SK-N-DZ (cell line): ENCODE measurements at regions not wholly inside any gene's neighbourhood (a gene's known extent, or its start where the extent isn't known, plus 50 kb on each side); places are given as distances from the start of the nearest gene placed in this dataset.
A peak's percentile ranks its signal among the peaks of the same experiment; 100 is the strongest.
"Not testable (repeated sequence)": the region's sequence is repeated elsewhere in the genome, so short reads cannot be mapped to it uniquely, and the experiment has no call there.

Experiments used
- DNase-seq: peaks from one replicate; pipeline ENCODE4 v3.0.0-alpha.2; 2015; ENCODE audit warnings: low spot score

DNA sequence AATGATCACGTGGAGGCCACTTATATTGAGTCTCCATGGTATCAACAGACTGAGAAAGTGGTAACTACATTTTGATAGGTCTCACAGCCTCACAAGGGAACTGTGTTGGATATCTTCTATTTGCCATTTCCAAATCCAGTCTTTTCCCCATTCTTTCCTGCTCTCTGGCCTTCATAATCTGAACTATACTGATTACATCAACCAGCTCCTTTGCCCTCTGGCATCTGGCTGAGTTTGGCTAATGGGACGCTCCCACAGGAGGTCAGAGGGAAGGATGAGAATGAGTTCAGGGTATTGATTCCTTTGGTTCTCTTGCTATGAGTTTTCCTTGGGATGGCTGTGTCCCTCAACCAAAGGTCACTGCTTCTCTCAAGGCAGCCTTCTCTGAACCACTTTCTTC lies 152.6 kb downstream of the RTL9 start:
- no peak for DNase-seq

DNA sequence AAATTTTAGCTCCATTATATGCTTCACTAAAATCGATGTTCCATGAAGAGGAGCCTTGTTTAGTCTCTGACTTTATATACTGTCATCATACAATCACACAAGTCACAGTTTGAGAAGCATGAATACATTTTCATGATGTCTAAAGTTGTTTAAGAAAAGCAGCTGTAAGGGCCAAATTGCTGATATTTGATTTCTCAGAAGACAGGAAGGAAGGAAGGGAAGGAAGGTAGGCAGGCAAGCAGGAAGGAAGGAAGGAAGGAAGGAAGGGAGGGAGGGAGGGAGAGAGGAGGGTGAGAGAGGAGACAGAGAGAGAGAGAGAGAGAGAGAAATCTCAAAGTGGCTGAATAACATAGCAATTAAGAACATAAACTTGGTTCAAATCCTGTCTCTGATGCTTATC lies 153.7 kb downstream of the RTL9 start:
- DNase-seq: no peak

DNA sequence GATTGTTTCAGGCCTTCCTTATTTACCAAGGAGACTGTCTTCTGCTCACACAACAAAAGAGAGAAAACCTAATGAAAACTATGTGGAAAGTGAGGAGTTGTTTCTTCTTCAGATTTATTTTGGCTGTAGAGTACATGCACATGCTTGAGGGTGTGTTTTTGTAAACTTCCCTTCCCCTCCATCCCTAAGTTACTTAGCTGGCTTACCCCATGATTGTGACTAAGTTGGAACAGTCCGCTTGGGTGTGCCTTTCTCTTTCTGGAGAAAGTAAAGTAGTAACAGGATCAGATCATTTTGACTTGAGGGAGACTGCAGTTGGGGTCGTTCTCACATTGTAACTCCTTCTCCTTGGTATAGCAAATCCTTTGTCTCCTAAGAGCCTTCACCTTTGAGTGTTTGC lies 155.9 kb downstream of the RTL9 start:
- DNase-seq: no peak

GRCh38 chrX:110519501-110519900 lies 160.9 kb downstream of the RTL9 start:
- DNase-seq: no peak

DNA sequence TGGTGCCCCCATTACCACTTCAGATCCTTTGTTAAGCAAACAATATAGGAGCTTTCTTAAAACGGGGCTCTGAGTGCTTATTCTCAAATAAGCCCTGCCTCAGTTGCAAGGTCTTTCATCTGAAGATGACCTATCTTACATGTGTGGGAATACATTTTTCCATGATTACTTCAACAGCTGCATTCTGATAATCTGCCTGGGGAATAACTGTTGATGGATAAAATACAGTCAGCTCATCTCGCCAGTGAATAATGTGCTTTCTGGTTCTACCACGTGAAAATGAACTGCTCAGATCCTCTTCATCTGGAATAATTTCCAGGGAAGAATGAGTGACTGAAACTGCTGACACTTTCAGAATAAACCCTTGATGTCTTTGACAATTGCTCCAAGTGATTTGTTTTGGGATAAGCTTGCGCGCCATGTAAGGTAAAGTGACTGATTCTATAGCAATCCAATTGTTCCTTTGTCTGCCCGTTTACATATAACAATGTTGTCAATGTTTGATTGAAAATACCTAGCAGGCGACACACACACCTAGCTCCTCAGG lies 161.3 kb downstream of the RTL9 start:
- DNase-seq: no peak

DNA sequence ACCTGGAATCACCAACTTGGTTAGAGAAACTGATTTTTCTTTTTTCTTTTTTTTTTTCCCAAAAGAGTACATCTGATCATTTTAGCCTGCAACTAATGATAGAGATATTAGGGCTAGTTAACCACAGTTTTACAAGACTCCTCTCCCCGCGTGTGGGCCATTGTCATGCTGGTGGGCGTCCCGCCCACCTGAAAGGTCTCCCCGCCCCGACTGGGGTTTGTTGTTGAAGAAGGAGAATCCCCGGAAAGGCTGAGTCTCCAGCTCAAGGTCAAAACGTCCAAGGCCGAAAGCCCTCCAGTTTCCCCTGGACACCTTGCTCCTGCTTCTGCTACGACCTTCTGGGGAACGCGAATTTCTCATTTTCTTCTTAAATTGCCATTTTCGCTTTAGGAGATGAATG lies 162.0 kb downstream of the RTL9 start:
- DNase-seq: not testable (repeated sequence)

DNA sequence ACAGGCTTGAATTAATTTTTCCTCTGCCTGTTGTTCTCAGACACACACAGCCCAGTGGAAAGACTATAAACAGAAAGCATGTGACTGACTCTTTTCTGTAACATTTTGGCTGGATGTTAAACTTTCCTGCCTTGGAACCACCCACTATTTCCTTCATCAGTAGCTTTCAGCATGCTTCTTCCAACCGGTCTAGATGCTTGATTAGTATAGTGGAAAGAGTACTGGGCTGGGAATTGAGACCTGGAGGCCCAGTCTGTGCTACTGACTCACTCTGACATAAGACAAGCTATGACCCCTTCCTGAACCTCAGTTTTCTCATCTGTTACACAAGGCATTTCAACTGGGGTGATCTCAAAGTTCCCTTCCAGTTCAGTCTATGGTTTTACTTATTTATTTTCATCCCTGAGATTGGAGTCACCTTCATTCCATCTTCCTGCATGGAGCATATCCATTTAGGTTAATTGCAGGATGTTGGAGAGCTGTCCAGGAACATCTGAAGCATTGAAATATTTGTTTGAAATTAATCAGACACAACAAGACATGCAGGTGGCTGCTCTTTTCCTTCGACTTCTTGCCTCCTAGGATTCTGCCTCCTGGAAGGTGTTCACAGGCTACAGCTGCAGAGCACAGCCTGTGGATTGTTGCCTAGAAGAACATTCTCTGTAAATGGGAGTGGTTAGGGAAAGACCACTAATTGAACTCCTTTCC lies 173.4 kb downstream of the RTL9 start:
- DNase-seq: no peak

GRCh38 chrX:110532581-110532931 lies 173.9 kb downstream of the RTL9 start:
- no peak for DNase-seq

- no peak for DNase-seq
Observed at GRCh38 chrX:110536816-110537215, 178.2 kb downstream of the RTL9 start.

GRCh38 chrX:110541266-110541665 lies 182.6 kb downstream of the RTL9 start:
- no peak for DNase-seq

GRCh38 chrX:110550854-110551253 lies 192.2 kb downstream of the RTL9 start:
- not testable (repeated sequence) for DNase-seq

- no peak for DNase-seq
Observed at GRCh38 chrX:110557864-110558263, 199.2 kb downstream of the RTL9 start.

DNA sequence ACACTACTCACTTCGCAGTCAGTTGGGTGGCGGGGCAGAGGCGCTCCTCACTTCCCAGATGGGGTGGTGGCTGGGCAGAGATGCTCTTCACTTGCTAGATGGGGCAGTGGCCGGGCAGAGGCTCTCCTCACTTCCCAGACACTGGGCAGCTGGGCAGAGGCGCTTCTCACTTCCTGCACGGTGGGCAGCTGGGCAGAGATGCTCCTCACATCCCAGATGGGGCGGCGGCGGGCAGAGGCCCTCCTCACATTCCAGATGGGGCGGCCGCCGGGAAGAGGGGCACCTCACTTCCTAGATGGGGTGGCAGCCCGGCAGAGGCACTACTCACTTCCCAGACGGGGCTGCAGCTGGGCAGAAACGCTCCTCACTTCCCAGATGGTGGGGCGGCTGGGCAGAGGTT lies 199.8 kb downstream of the RTL9 start:
- no peak for DNase-seq

DNA sequence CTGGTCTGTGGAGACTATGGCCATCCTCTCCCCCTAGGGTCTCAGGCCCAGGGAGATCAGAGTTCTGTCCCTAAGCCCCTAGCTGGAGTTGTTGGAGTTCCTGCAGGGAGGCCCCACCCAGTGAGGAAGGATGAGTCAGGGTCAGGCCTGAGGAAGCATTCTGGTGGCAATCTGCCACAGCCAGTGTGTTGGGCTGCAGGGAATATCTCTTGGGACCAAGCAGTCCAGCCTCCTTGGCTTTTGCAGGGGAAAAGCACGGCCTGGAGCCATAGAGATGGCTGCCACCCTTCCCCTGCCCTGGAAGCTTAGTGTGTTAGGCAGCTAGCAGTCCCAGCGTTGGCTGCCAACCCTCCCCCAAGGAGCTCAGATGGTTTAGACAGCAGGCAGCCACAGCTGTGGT lies 202.4 kb downstream of the RTL9 start:
- no peak for DNase-seq

- DNase-seq: no peak
Observed at GRCh38 chrX:110563282-110563681, 204.6 kb downstream of the RTL9 start.

- DNase-seq: no peak
Observed at GRCh38 chrX:110568441-110568840, 209.8 kb downstream of the RTL9 start.

- peak; percentile 32 for DNase-seq
Observed at GRCh38 chrX:110569506-110569905, 210.9 kb downstream of the RTL9 start.

GRCh38 chrX:110578270-110578669 lies 217.3 kb downstream of the CHRDL1 start:
- no peak for DNase-seq

DNA sequence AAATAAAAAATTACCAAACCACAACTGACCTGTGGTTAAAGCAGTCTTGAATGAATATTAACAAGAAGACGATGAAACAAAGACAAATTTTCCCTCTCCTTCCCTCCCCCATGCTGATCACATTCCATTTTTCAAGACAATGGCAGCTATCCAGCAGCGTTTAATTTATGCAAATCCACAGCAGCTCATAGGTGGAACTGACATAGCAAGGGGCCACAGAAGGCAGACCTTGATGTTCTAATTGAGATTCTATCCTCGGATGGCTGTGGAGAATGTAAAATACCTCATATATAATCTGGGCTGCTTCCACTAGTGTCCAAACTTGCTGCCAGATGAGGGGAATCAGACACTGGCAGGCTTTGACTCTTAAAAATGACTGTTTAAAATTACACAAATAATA lies 211.5 kb downstream of the CHRDL1 start:
- no peak for DNase-seq

DNA sequence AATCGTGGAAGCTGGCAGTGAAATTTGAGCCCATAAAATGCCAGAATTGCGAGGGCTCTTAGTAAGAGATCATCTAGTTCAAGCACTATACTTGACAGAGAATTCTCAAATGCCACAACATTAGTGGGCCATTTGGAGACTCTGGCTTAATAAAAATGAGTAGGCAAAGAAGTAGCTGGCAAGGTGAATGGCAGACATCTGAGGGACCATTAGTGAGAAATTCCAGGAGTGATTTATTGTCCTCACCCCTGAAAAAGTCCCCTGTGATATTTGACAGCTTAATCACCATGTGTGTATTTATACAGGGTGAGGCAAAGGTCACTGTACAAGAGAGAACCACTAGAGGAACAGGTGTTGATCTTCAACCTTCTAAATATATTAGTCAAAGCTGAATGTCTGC lies 207.5 kb downstream of the CHRDL1 start:
- no peak for DNase-seq

GRCh38 chrX:110588853-110589252 lies 206.8 kb downstream of the CHRDL1 start:
- no peak for DNase-seq

- no peak for DNase-seq
Observed at GRCh38 chrX:110600745-110601310, 194.8 kb downstream of the CHRDL1 start.

DNA sequence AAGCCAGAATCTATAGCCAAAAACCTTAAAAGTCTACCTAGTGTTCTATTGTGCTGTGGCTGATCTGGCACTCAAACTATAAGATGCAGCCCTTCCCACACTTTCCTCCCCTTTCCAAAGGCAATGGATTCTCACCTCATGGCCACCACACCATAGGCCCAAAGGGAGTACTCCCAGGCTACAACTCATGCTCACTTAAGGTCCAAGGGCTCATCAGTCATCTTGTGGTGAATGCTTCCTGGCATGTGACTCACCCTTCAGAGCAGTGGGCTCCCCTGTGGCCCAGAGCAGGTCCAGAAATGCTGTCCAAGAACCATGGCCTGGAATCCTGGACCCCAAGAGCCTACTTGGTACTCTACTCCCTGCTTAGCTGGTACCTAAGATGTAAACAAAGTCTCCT lies 181.0 kb downstream of the CHRDL1 start:
- DNase-seq: no peak
